ENCODE measurements at regions not wholly inside any gene's neighbourhood (a gene's known extent, or its start where the extent isn't known, plus 50 kb on each side); places are given as distances from the start of the nearest gene placed in this dataset.

GRCh38 chr16:17877821-17878360 lies 407.1 kb upstream of the XYLT1 start:
- ChIA-PET POLR2A (ENCODE audit: low non-redundant PET) (no interaction called here), CTCF (no interaction called here)
- no peak overlapping the region for H3K27ac ChIP-seq
- no peak for TF ChIP-seq CTCF (conservative IDR thresholded peaks at IDR 0.05; ENCODE audit: low read depth)
- no peak for DNase-seq (ENCODE audit: low spot score)

DNA sequence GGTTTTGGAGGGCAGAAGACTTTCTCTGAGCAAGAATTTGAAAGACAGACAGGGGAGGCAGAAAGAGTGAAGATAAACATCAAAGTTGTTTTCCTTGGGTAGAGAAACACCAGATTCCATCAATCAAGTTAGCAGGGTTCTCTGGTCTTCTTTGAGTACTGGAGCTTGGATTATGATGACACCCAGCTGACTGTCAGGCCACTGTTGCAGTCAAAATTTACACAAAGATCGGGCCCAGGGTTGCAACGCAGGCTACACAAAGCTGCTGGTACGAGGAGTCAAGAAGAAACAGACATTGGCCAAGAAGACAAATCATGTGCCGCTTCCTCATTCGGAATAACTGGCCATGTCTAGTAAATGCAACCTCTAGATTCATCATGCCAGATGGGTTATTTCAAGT lies 396.2 kb upstream of the XYLT1 start:
- TF ChIP-seq CTCF (conservative IDR thresholded peaks at IDR 0.05; ENCODE audit: low read depth): no peak
- no peak for DNase-seq (ENCODE audit: low spot score)
- ChIA-PET CTCF (no interaction called here), POLR2A (ENCODE audit: low non-redundant PET) (no interaction called here)
- no peak overlapping the region for H3K27ac ChIP-seq

- no peak overlapping the region for H3K27ac ChIP-seq
- POLR2A ChIA-PET (ENCODE audit: low non-redundant PET): no interaction called here
- TF ChIP-seq CTCF (conservative IDR thresholded peaks at IDR 0.05; ENCODE audit: low read depth): no peak
- no peak for DNase-seq (ENCODE audit: low spot score)
- CTCF ChIA-PET: no interaction called here
These were observed 391.3 kb upstream of the XYLT1 start for GRCh38 chr16:17861981-17862479.

- no peak for DNase-seq (ENCODE audit: low spot score)
- no peak for TF ChIP-seq CTCF (conservative IDR thresholded peaks at IDR 0.05; ENCODE audit: low read depth)
- no peak overlapping the region for H3K27ac ChIP-seq
- ChIA-PET CTCF (no interaction called here), POLR2A (ENCODE audit: low non-redundant PET) (no interaction called here)
These were observed 387.3 kb upstream of the XYLT1 start for GRCh38 chr16:17858061-17858460.

- no peak for DNase-seq (ENCODE audit: low spot score)
- no peak overlapping the region for H3K27ac ChIP-seq
- CTCF ChIA-PET: no interaction called here
- POLR2A ChIA-PET (ENCODE audit: low non-redundant PET): no interaction called here
- TF ChIP-seq CTCF (conservative IDR thresholded peaks at IDR 0.05; ENCODE audit: low read depth): no peak
These were observed 383.2 kb upstream of the XYLT1 start for GRCh38 chr16:17853958-17854357.

DNA sequence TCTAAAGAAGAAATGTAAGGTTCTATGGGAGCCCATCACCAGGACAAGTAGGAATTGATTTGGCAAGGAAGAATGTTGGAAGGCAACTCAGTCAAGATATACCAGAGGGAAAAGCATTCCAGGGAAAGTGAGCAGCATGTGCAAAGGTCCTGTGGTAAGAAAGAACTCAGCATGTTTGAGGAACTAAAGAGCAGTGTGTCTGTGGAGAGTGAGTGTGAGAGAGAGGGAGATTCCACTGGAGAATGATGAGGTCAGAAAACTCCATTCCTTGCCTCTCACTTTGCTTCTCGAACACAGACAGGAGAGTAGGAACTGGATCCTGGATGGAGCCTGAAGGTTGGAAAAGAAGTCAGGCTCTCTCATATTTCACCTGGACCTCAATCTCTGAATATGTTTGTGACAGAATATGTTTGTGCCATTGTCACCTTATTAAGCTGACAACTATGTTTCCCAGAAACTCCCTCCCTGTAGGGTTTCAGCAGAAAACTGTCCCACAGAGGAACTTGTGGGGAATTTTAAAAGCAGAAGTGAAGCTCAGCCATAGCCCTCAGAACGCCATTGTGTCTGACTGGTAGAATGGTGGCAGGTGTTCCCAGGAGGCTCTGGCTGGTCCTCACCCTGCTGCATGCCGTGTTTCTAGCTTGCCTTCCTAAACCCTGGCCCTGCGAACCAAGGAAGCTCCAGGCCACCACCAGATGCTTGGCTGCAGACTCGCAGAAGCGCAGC lies 382.4 kb upstream of the XYLT1 start:
- POLR2A ChIA-PET (ENCODE audit: low non-redundant PET): no interaction called here
- TF ChIP-seq CTCF (conservative IDR thresholded peaks at IDR 0.05; ENCODE audit: low read depth): no peak
- H3K27ac ChIP-seq: no peak overlapping the region
- DNase-seq (ENCODE audit: low spot score): no peak
- CTCF ChIA-PET: no interaction called here

Data from RWPE1 (cell line).